SU-DHL-6 (cell line): ENCODE measurements at regions not wholly inside any gene's neighbourhood (a gene's known extent, or its start where the extent isn't known, plus 50 kb on each side); places are given as distances from the start of the nearest gene placed in this dataset.

Experiments used
- EZH2phosphoT487 ChIP-seq: fragments of 200-600 bp; sonication (generic), shearing (Covaris generic); conservative IDR thresholded peaks from 2 replicates; pipeline ENCODE4 v1.6.1; 2018; ENCODE audit warnings: mild to moderate bottlenecking, antibody characterized with exemption, low read length, moderate library complexity, mixed read lengths
- TF ChIP-seq, protein P1 (sequence below): fragments of 200-600 bp; sonication (generic); IDR thresholded peaks from one replicate; pipeline ENCODE4 v1.5.1; 2017; ENCODE audit warnings: antibody characterized with exemption, mild to moderate bottlenecking, low read length, moderate library complexity; ENCODE audit not compliant: insufficient read depth, poor library complexity, severe bottlenecking

DNA sequence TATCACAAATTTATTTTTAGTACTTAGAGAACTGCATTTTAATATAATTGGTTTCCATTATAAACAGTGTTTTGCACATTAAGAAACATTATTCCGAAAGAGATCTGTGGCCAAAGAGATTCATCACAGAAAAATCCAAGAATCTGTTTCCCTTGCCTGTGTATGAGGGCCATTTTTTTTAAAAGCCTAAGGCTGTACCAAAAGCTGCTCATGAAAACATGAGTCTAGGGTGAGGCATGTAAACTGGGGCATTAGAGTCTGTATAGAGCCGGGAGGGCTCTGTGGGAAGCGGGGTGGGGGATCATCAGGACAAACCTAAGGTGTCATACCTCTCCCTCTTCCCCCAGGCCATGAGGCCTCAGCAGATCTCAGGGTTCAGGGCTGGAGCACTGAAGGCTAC, 223.8 kb downstream of the FBXO15 start:
- TF ChIP-seq, protein P1, sequence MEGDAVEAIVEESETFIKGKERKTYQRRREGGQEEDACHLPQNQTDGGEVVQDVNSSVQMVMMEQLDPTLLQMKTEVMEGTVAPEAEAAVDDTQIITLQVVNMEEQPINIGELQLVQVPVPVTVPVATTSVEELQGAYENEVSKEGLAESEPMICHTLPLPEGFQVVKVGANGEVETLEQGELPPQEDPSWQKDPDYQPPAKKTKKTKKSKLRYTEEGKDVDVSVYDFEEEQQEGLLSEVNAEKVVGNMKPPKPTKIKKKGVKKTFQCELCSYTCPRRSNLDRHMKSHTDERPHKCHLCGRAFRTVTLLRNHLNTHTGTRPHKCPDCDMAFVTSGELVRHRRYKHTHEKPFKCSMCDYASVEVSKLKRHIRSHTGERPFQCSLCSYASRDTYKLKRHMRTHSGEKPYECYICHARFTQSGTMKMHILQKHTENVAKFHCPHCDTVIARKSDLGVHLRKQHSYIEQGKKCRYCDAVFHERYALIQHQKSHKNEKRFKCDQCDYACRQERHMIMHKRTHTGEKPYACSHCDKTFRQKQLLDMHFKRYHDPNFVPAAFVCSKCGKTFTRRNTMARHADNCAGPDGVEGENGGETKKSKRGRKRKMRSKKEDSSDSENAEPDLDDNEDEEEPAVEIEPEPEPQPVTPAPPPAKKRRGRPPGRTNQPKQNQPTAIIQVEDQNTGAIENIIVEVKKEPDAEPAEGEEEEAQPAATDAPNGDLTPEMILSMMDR, result no peak
- TF ChIP-seq EZH2phosphoT487, result no peak
